Fibroblast of lung (primary cell): ENCODE measurements at regions not wholly inside any gene's neighbourhood (a gene's known extent, or its start where the extent isn't known, plus 50 kb on each side); places are given as distances from the start of the nearest gene placed in this dataset.

ENCODE experiments used
- DNase-seq, 2 donors: peaks; one replicate each; pipeline versions ENCODE4 v3.0.0 to v3.0.0-alpha.2; 2010; ENCODE audit warnings: low read depth in 2 of 2
- H2AFZ ChIP-seq: 2 replicates; pipeline ENCODE4 v1.5.1; 2012; ENCODE audit warnings: low read length, control low read depth, inconsistent platforms
- H3K27ac ChIP-seq: 2 replicates; pipeline ENCODE4 v1.5.1; 2011; ENCODE audit warnings: low read length, control low read depth; ENCODE audit not compliant: insufficient read depth
- H3K27me3 ChIP-seq: 2 replicates; pipeline ENCODE4 v1.5.1; 2011; ENCODE audit warnings: mild to moderate bottlenecking, low read length; ENCODE audit not compliant: control insufficient read depth, insufficient read depth
- H3K36me3 ChIP-seq: 2 replicates; pipeline ENCODE4 v1.5.1; 2011; ENCODE audit warnings: low read length; ENCODE audit not compliant: control insufficient read depth, insufficient read depth
- H3K4me1 ChIP-seq: 2 replicates; pipeline ENCODE4 v1.5.1; 2011; ENCODE audit warnings: low read length; ENCODE audit not compliant: control insufficient read depth, insufficient read depth; ENCODE audit errors: extremely low read depth
- H3K4me2 ChIP-seq: 2 replicates; pipeline ENCODE4 v1.5.1; 2011; ENCODE audit warnings: low read length, control low read depth; ENCODE audit not compliant: insufficient read depth; ENCODE audit errors: extremely low read depth
- H3K4me3 ChIP-seq, 4 experiments: fragments of 200-600 bp in 1 of 4; sonication (generic) in 1 of 4; replicated peaks in 1 of 4; 2 replicates each; pipeline ENCODE4 v1.5.1; 2011 to 2016; ENCODE audit warnings: low read length in 4 of 4, low read depth in 3 of 4, mild to moderate bottlenecking in 3 of 4, control low read depth in 2 of 4, inconsistent platforms in 1 of 4, mixed read lengths in 1 of 4; ENCODE audit not compliant: insufficient read depth in 1 of 4; ENCODE audit errors: control extremely low read depth in 1 of 4
- H3K79me2 ChIP-seq: 2 replicates; pipeline ENCODE4 v1.5.1; 2012; ENCODE audit warnings: mild to moderate bottlenecking, low read length, inconsistent platforms; ENCODE audit not compliant: control insufficient read depth, insufficient read depth
- H3K9ac ChIP-seq: 2 replicates; pipeline ENCODE4 v1.5.1; 2011; ENCODE audit warnings: mild to moderate bottlenecking, low read length, control low read depth; ENCODE audit not compliant: insufficient read depth
- H3K9me3 ChIP-seq: 2 replicates; pipeline ENCODE4 v1.5.1; 2012; ENCODE audit warnings: low read depth, low read length; ENCODE audit not compliant: control insufficient read depth, insufficient read depth
- H4K20me1 ChIP-seq: 2 replicates; pipeline ENCODE4 v1.5.1; 2011; ENCODE audit warnings: low read length; ENCODE audit not compliant: control insufficient read depth, insufficient read depth; ENCODE audit errors: extremely low read depth
- EZH2 ChIP-seq: IDR thresholded peaks from 2 replicates; pipeline ENCODE4 v1.5.1; 2012; ENCODE audit warnings: low read length, control low read depth, mild to moderate bottlenecking; ENCODE audit errors: missing control alignments
- TF ChIP-seq, protein P1 (sequence below), 2 donors: IDR thresholded peaks in 1 of 2; conservative IDR thresholded peaks in 1 of 2; 1 replicate in 1 of 2; 2 replicates in 1 of 2; pipeline ENCODE4 v1.5.1; 2011 to 2012; ENCODE audit warnings: low read length in 2 of 2, control low read depth in 1 of 2, inconsistent platforms in 1 of 2, low read depth in 1 of 2, mild to moderate bottlenecking in 1 of 2

DNA sequence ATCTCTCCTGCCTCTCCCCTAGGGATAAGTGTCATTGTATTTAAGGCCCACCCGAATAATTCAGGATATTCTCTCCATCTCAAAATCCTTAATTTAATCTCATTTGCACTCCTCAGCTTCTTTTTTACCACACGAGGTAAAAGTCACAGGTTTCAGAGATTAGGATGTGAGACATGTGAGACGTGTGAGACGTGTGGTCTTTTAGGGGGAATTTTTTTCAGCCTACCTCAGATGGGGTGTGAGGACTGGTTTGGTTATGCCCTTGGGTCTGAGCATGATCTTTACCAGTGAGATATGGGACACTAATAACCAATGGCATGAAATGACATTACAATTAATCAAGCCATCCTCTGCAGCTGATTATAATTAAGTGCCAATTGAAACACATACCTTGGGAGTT, 324.2 kb downstream of the BMP2 start:
- no peaks in the 10 kb centered on the region for H3K4me1 ChIP-seq
- no peaks in the 10 kb centered on the region for H3K27me3 ChIP-seq
- H3K9ac ChIP-seq: no peak overlapping the region
- H3K4me2 ChIP-seq: no peak overlapping the region
- H3K79me2 ChIP-seq: no peaks in the 10 kb centered on the region
- no peak overlapping the region for H3K27ac ChIP-seq
- TF ChIP-seq, protein P1, sequence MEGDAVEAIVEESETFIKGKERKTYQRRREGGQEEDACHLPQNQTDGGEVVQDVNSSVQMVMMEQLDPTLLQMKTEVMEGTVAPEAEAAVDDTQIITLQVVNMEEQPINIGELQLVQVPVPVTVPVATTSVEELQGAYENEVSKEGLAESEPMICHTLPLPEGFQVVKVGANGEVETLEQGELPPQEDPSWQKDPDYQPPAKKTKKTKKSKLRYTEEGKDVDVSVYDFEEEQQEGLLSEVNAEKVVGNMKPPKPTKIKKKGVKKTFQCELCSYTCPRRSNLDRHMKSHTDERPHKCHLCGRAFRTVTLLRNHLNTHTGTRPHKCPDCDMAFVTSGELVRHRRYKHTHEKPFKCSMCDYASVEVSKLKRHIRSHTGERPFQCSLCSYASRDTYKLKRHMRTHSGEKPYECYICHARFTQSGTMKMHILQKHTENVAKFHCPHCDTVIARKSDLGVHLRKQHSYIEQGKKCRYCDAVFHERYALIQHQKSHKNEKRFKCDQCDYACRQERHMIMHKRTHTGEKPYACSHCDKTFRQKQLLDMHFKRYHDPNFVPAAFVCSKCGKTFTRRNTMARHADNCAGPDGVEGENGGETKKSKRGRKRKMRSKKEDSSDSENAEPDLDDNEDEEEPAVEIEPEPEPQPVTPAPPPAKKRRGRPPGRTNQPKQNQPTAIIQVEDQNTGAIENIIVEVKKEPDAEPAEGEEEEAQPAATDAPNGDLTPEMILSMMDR (conservative IDR thresholded peaks at IDR 0.05 in 1 of 2, IDR thresholded peaks at IDR 0.05 in 1 of 2; ENCODE audit: low read depth in 1 of 2, low read length in 2 of 2): no peak
- no peak for TF ChIP-seq EZH2
- H3K36me3 ChIP-seq: no peaks in the 10 kb centered on the region
- H2AFZ ChIP-seq: no peak overlapping the region
- no peak overlapping the region for H3K4me3 ChIP-seq
- no peak for DNase-seq
- no peaks in the 10 kb centered on the region for H3K9me3 ChIP-seq
- no peaks in the 10 kb centered on the region for H4K20me1 ChIP-seq

DNA sequence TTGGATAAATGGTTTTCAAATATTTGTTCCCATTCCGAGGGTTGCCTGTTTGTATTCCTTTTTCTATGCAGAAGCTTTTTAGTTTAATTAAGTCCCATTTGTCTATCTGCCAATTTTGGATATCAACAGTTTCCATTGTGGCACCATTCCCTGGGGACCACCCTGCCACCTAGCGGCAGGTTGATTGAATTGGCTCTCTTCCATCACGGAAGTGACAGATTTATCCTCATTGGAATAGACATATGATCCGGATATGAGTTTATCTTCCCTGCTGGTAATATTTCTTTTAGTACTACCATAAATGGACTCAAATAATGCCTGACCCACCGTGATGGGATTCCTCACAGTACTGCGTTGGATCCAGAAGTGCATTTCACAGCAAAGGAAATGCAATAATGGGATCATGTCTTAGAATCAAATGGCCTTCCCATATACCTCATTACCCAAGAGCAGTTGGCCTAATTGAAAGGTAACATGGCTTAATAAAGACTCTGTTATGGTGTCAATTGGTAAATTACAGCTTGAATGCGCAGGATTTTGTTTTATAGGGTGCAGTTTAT, 327.0 kb downstream of the BMP2 start:
- no peak overlapping the region for H2AFZ ChIP-seq

DNA sequence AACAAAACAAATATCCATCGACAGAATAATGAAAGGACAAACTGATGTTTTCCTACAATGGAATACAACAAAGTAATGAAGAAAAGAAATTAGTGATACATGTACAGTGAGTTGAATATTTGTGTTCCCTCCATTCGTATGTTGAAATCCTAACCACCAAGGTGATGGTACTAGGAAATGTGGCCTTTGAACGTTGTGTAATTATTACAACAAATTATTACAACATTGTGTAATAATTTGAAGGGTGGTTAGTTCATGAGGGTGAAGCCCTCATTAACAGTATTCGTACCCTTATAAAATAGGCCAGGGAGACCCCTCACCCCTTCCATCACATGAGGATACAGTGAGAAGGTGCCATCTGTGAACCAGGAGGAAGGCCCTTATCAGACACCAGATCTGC, 339.4 kb downstream of the BMP2 start:
- Histone ChIP-seq H3K36me3 (no peaks in the 10 kb centered on the region), H3K9me3 (no peaks in the 10 kb centered on the region), H3K9ac (no peak overlapping the region), H3K4me1 (no peaks in the 10 kb centered on the region), H4K20me1 (no peaks in the 10 kb centered on the region), H3K27ac (no peak overlapping the region), H3K4me3 (no peak overlapping the region), H3K4me2 (no peak overlapping the region), H3K27me3 (no peaks in the 10 kb centered on the region), H3K79me2 (no peaks in the 10 kb centered on the region), H2AFZ (no peak overlapping the region)
- no peak for DNase-seq
- no peak for TF ChIP-seq EZH2
- TF ChIP-seq, protein P1 (conservative IDR thresholded peaks at IDR 0.05 in 1 of 2, IDR thresholded peaks at IDR 0.05 in 1 of 2; ENCODE audit: low read depth in 1 of 2, low read length in 2 of 2): no peak

More for the DNA sequence above, 327.0 kb downstream of the BMP2 start:
- no peak overlapping the region for H3K9ac ChIP-seq
- H4K20me1 ChIP-seq: no peaks in the 10 kb centered on the region
- no peak overlapping the region for H3K27ac ChIP-seq
- H3K4me1 ChIP-seq: no peaks in the 10 kb centered on the region
- peak; percentile 10 to 38 for DNase-seq
- H3K79me2 ChIP-seq: no peaks in the 10 kb centered on the region
- no peak for TF ChIP-seq EZH2
- TF ChIP-seq, protein P1 (conservative IDR thresholded peaks at IDR 0.05 in 1 of 2, IDR thresholded peaks at IDR 0.05 in 1 of 2; ENCODE audit: low read depth in 1 of 2, low read length in 2 of 2): peak in 1 of 2 donors; percentile 44
- no peak overlapping the region for H3K4me3 ChIP-seq
- no peak overlapping the region for H3K4me2 ChIP-seq
- no peaks in the 10 kb centered on the region for H3K27me3 ChIP-seq
- H3K9me3 ChIP-seq: no peaks in the 10 kb centered on the region
- H3K36me3 ChIP-seq: no peaks in the 10 kb centered on the region
